NCI-H460 (cell line): ENCODE measurements at regions not wholly inside any gene's neighbourhood (a gene's known extent, or its start where the extent isn't known, plus 50 kb on each side); places are given as distances from the start of the nearest gene placed in this dataset.
"Not testable (repeated sequence)": the region's sequence is repeated elsewhere in the genome, so short reads cannot be mapped to it uniquely, and the experiment has no call there.

Experiments
- DNase-seq: peaks from one replicate; pipeline ENCODE4 v3.0.0-alpha.2; 2016; ENCODE audit warnings: low read depth; ENCODE audit errors: extremely low read depth

DNA sequence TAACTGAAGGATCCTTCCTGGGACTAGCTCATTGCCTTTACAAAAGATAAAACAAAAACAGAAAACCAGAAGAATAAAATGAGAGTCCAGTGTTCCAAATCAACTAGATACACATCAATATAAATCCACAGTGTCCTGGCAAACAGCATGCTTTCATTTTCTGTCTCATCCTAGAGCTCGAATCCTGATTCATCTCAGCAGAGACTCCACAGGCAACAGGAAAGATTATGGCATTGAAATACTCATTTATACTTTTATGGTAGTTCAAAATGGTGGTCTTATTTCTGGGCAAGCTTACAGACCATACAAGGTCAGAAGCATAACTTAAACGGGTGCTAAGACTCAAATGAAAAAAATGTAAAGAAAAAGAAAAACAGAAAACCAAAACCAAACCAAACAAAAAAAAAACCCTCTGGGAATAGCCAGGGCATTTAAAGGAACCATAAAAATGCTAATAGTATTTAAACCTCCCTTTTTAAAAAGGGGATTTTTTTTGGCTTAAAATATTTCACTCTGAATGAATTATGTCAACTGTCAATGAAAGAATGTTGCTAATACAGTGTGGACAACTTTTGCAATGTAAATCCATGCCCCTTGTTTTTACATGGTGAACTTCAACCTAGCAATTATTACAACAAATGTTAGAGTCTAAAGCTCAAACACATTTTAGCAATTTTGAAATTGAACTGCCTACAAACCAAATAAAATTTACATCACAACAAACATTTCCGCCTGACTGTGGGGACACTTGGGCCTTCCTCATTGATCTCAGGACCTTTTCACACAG, 57.9 kb downstream of the GPR101 start:
- DNase-seq, result no peak

DNA sequence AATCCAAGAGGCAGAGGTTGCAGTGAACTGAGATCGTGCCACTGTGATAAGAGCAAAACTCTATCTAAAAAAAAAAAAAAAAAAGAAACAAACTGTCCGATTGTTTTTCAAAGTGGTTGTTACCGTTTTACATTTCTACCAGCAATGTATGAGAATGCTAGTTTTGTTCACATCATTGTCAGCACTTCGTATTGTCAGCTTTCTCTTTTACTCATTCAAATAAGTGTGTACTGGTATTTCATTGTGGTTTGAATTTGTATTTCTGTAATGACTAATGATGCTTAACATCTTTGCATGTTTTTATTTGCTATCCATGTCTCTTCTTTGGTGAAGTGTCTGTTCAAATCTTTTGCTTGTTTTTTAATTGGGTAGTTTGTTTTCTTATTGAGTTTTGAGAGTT, 65.8 kb downstream of the GPR101 start:
- no peak for DNase-seq

DNA sequence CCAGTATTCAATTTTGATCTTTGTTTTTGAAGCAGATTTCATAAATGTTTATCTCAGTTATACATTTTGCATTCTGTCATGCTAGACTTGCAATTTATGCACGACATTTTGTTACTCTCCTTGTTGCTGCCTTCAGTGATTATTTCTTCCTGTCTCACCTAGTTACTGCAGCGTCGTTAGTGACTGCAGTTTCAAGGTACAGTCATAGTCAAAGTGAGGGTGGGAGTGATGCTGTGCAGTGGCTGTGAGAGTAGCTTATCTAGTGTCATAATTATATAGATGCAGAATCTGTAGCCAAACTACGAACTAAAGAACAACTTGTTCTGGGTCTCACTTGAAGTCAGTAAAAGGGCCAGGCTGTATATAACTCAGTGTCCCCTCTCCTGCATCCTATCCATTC, 69.8 kb downstream of the GPR101 start:
- DNase-seq, result no peak

DNA sequence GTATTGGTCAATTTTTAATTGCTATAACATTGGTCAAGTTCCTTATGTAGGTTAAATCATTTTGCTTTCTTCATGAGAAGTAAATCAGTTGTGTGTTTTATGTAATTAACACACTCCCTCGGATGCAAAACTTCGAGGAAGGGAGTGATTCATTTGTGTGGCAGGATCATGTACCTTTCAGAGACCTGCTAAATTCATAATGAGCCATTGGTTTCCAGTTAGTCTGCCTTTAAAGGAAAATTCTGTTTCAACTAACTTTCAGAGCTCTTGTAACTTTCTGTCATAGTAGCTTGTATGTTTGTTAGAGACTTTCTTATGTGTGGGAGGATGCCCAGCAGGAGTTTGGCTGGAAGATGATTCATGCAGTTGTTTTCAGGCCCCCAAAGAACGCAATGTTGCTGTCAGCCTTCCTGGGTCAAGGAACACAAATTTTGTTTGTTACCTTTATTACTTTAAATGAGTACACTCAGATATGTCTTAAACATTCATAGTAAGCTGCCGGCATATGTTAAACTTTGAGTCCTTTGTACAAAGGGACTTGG, 72.1 kb downstream of the GPR101 start:
- DNase-seq, result no peak

DNA sequence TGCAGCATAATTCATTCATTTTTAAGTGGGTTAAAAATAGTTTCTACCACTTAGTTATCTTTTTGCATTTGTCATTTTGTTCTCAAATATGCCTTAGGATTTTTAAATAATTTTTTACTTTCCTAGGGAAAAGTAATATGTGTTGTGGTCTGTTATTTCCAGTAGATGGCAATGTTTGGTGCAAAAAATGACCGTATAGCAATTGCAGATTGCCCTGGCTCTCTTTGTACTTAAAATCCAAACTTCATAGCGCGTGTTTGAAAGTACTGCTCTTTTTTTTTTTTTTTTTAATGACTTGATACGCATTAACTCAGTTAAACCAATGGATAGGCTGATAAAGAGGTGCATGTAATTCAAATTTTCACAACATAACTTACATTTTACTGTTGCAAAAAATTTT, 74.4 kb upstream of the RBMX start:
- peak; percentile 17 for DNase-seq

DNA sequence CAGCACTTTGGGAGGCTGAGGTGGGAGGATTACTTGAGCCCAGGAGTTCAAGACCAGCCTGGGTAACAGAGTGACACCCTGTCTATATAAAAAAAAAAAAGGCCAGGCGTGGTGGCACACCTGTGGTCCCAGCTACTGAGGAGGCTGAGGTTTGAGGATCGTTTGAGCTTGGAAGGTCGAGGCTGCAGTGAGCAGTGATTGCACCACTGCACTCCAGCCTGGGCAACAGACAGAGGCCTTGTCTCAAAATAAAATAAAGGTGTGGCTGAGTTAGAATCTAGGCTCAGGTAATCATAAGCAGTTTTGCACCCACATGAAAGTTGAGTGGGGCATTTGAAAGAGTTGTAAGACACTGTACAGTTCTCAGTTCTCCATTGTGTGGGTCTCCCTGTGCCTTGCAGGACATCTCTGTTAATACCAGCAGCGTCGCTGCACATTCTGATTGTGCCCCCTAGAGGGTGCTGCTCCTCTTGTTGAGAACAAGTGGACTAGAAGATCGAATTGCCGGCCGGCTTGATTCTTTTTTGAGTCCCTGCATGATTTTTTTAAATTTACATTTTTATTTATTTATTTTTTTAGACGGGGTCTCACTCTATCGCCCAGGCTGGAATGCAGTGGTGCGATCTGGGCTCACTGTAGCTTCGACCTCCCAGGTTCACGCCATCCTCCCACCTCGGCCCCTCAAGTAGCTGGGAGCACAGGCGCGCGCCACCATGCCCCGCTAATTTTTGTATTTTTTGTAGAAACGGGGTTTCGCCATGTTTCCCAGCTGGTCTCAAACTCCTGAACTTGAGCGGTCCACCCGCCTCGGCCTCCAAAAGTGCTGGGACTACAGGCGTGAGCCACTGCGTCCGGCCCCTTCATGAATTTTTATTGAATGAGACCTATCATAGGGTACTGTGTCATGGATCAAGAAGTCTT, 73.6 kb upstream of the RBMX start:
- peak; percentile 67 for DNase-seq

DNA sequence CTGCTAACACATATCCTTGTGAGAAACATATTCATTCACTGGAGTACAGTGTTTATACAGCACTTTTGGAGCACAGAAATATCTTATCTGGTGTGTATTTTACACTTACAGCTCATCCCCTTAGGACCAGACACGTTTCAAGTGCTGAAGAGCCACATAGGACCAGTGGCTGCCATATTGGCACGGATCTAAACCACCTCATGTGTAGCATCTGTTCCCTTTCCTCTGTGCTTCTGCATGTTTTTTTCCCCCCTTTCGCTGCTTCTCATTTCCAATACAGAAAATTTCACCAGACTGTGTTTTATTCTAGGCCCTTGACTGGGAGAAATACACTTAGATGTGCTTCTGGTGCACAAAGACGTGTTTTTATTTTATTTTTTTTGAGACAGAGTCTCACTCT, 69.7 kb upstream of the RBMX start:
- DNase-seq, result no peak

DNA sequence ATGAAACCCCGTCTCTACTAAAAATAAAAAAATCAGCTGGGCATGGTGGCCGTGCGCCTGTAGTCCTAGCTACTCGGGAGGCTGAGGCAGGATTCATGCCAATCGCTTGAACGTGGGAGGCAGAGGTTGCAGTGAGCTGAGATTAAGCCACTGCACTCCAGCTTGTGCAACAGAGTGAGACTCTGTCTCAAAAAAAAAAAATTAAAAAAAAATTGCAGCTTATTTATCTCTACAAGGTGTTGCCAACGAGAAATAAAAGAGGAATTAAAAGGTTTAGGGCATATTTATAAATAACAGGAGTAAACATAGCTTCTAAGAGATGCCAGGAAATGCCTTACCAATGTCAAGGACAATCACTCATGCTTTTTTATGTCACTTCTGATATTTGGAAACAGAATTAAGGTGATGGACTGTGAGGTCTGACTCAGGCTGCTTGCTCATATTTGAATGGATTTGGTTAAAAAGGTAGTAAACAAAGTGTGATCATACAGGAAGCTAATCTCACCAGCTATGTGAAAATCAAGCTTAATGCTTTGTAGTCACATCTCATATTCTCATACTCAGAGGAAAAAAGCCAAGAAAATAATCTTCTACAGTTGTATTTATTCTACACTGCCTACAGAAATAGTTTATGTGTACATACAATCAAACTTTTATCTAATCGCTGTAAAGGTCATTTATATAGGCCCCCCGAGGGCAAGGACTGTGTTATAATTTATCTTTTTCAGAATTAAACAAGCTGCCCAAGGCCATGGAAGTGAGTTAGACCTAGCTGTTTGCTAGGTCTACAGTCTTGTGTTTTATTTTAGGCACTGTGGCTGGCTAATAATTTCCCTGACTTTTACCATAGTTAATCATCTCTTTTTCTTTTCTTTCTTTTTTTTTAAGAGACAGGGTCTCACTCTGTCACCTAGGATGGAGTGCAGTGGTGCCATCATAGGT, 61.1 kb upstream of the RBMX start:
- no peak for DNase-seq

DNA sequence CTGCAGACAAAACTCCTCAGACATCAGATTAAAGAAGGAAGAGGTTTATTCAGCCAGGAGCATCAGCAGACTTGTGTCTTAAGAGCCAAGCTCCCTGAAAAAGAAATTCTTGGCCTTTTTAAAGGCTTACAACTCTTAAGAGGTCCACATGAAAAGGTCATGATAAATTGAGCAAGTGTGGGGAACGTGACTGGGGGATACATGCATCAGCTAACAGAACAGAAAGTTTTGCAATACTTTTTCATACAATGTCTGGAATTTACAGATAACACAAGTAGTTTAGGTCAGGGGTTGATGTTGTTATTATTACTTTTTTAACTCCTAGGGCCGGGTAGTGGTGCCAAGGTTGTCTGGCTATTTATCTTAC, 55.6 kb upstream of the RBMX start:
- DNase-seq, result no peak

DNA sequence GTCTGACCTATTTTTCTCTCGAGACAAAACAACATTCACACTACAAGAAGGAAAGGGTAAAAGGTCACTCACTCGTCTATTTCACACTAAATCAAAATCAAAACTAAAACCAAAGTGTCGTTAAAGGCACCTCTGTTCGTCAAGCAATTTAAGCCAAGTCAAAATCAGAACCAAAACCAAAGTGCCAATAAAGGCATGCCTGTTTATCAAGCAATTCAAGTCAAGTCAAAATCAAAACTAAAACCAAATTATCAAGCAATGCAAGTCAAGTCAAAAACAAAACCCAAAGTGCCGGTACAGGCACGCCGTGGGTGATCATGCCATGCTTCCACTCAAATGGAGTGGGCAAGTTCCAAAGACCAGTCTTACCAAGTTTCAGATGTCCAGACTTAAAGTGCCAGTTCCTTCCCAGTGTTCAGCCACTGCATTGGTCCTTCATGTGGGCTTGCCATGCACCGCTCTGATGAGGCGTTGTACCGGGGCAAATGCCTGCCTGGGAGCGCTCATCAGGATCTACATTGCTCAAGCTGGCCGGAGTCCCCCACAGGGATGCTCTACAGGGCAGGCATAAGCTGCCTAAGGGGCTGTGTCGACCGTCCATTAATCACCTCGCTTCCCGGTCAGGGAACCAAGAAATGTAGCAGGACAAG, 55.1 kb upstream of the RBMX start:
- DNase-seq, result not testable (repeated sequence)

DNA sequence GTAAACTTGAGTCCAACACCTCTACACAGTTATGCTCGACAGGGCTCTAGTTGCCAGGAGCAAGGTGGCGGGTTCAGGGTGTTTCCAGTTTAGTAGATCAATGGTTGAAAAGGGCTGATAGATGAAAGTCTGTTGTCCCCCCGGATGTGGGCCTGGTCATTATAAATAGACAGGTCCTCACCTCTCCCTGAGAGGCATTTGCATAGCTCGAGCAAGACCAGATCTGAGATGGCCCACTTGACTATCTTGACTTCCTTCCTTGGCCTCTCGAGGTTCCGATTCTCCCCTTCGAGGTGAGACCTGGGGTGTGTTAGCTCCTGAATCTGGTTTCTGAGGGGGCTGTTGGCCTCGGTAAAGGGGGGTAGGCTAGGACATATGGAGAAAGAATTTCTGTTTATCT, 54.1 kb upstream of the RBMX start:
- DNase-seq, result not testable (repeated sequence)

DNA sequence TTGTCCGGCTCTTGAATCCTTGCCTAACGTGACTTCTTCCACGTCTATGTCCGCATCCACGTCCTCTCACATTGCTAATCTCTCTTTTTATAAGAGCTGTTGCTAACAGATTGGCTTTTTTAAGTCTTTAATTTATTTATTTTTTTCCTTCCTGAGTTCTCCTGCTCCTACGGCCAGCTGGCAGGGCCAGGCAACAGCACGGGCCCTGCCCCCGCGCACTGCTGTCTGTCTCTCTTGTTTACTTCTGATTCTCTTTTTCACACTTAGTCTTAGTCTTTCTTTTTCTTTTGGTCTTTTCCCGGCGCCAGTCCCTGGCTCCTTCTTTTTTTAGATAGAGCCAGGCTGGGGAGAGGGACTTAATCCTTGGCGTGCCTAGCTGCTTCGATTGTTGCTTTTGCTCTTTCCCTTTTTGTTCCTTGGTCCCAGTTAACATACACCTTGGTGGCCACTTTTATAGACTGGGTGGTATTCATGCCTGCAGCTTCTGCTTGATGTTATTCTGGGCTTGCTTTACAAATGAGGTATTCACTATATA, 53.2 kb upstream of the RBMX start:
- DNase-seq, result no peak

DNA sequence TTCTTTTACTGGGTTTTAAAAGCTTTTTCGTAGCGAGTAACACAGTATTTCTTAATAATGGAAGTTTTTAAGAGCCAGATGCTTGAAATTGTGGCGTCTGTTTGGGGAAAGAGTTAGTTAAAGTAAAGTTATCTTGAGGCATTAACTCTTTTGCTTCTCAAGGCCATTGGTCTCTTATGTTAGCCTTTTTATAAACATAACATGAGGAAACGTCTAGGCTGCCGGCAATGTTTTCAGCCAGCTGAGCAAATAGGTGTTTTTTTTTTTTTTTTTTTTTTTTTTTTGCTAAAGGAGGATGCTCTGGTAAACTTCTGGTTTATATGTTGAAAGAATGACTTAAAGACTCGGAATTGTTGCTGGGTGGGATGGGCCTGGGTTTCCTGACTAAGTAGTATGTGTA, 51.1 kb upstream of the RBMX start:
- DNase-seq, result no peak
